HUES64 (cell line): ENCODE measurements at regions not wholly inside any gene's neighbourhood (a gene's known extent, or its start where the extent isn't known, plus 50 kb on each side); places are given as distances from the start of the nearest gene placed in this dataset.

Source experiments
- H3K27ac ChIP-seq: 2 replicates; pipeline ENCODE4 v1.7.0; 2013; ENCODE audit warnings: low read depth, low read length, inconsistent platforms
- H3K27me3 ChIP-seq: 2 replicates; pipeline ENCODE4 v1.6.1; 2013; ENCODE audit warnings: mild to moderate bottlenecking, low read length; ENCODE audit not compliant: insufficient read depth
- H3K36me3 ChIP-seq: 2 replicates; pipeline ENCODE4 v1.6.1; 2013; ENCODE audit warnings: mild to moderate bottlenecking, low read length; ENCODE audit not compliant: insufficient read depth
- H3K4me1 ChIP-seq: 2 replicates; pipeline ENCODE4 v1.6.1; 2013; ENCODE audit warnings: mild to moderate bottlenecking, low read length, moderate library complexity; ENCODE audit not compliant: insufficient read depth
- H3K4me3 ChIP-seq: 2 replicates; pipeline ENCODE4 v1.5.1; 2013; ENCODE audit warnings: mild to moderate bottlenecking, low read length, moderate library complexity
- H3K9ac ChIP-seq: 2 replicates; pipeline ENCODE4 v1.6.1; 2013; ENCODE audit warnings: mild to moderate bottlenecking, low read depth, low read length
- H3K9me3 ChIP-seq: 2 replicates; pipeline ENCODE4 v1.6.1; 2013; ENCODE audit warnings: low read depth, low read length; ENCODE audit not compliant: insufficient read depth
- whole genome bisulfite sequencing: fragments of 150-250, 120-280 bp; methylation state at CpG from one replicate; pipeline ENCODE4 v1.1.7; 2013; ENCODE audit warnings: missing lambda C conversion rate; 5-methylcytosine and 5-hydroxymethylcytosine counted together

DNA sequence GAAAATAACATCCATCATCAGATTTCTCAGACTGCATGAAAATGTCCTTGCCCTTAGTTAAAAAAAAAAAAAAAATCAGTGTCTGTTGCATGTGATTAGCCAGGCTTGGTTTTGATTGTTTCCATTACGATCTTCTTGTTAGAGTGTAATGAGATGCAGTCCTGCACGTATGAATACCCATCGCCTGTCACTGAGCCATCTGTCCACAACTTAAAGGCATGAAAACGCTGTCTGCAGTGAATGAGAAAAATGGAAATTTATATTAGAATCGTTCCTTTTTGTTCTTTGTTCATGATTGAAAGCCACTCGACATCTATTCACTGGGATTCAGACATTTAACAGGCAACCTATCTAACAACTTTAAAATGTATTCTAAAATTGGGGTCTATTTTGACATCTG, 521.7 kb upstream of the SPHKAP start:
- 93% methylated on average over 5 of the region's 6 CpGs for WGBS

DNA sequence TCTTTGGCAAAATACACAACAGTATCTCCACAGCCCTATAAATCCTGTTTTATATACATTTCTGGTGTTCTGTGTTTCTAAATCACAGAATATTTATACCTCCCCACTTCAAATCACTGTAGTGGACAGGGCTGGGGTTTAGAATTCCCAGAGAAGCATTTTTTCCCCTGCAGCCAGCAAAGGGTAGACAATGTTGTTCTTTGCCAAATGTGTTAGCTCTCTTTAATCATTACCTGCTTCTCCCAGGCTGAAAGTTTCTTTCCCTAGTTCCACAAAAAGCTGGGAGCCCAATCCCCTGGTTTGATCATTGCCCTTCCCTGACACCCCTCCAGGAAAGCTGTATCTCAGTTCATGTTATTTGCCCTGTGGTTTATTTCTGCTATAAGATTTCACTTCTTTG, 520.0 kb upstream of the SPHKAP start:
- Histone ChIP-seq H3K9me3 (no peaks in the 10 kb centered on the region), H3K9ac (no peak overlapping the region), H3K36me3 (no peaks in the 10 kb centered on the region), H3K27me3 (no peaks in the 10 kb centered on the region), H3K27ac (no peak overlapping the region), H3K4me1 (peaks cover 6% of the 10 kb centered on the region; the same call in 1 of the 2 replicates), H3K4me3 (no peak overlapping the region)

More for the DNA sequence above, 521.7 kb upstream of the SPHKAP start:
- Histone ChIP-seq H3K4me3 (no peak overlapping the region), H3K4me1 (peaks cover 6% of the 10 kb centered on the region; the same call in 1 of the 2 replicates), H3K9me3 (no peaks in the 10 kb centered on the region), H3K36me3 (no peaks in the 10 kb centered on the region), H3K27me3 (no peaks in the 10 kb centered on the region), H3K27ac (no peak overlapping the region), H3K9ac (no peak overlapping the region)

DNA sequence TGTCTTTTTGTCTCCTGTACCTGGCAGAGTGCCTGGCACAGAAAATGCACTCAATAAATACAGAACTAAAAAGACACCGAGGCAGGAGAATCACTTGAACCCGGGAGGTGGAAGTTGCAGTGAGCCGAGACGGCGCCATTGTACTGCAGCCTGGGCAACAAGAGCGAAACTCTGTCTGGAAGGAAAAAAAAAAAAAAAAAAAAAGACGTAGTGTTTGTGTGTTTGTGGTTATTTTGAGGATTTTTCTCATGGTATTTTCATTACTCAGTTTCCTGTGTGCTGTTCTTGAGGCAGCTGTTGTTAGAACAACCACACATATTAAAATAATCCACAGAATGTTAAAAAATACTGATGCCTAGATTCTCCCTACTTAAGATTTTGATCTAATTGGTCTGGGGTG, 519.2 kb upstream of the SPHKAP start:
- H3K4me3 ChIP-seq: no peak overlapping the region
- peaks cover 5% of the 10 kb centered on the region; the same call in 1 of the 2 replicates for H3K4me1 ChIP-seq
- 98% methylated on average over 6 of the region's 7 CpGs for WGBS
- H3K27me3 ChIP-seq: no peaks in the 10 kb centered on the region
- H3K9ac ChIP-seq: no peak overlapping the region
- no peaks in the 10 kb centered on the region for H3K9me3 ChIP-seq
- H3K27ac ChIP-seq: no peak overlapping the region
- H3K36me3 ChIP-seq: no peaks in the 10 kb centered on the region

DNA sequence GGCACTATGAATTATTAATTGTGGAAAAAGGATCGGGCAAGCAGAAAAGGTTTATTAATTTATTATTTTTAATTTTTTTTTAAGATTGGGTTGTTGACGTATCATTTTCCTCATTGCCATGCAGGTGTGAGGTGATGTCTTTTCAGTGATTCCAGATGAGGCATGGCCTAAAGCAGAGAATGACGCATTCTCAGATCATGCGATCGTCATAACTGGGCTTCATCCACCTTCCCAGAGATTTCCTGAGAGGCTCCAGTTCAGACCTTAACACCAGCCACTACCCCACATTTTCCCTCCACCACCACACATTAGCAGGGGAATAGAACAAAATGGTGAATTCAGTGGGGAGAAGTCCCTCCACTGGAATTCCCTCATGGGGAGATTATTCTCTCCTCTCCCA, 518.4 kb upstream of the SPHKAP start:
- Histone ChIP-seq H3K4me3 (no peak overlapping the region), H3K4me1 (no peaks in the 10 kb centered on the region), H3K9me3 (no peaks in the 10 kb centered on the region), H3K9ac (no peak overlapping the region), H3K27ac (no peak overlapping the region), H3K36me3 (no peaks in the 10 kb centered on the region), H3K27me3 (no peaks in the 10 kb centered on the region)
- WGBS: 97% methylated on average over 5 of the region's 5 CpGs

GRCh38 chr2:228699400-228699799, 517.9 kb upstream of the SPHKAP start:
- Histone ChIP-seq H3K4me1 (no peaks in the 10 kb centered on the region), H3K9ac (no peak overlapping the region), H3K27ac (no peak overlapping the region), H3K36me3 (no peaks in the 10 kb centered on the region), H3K4me3 (no peak overlapping the region), H3K27me3 (no peaks in the 10 kb centered on the region), H3K9me3 (no peaks in the 10 kb centered on the region)
- 87% methylated on average over 4 of the region's 5 CpGs for WGBS

DNA sequence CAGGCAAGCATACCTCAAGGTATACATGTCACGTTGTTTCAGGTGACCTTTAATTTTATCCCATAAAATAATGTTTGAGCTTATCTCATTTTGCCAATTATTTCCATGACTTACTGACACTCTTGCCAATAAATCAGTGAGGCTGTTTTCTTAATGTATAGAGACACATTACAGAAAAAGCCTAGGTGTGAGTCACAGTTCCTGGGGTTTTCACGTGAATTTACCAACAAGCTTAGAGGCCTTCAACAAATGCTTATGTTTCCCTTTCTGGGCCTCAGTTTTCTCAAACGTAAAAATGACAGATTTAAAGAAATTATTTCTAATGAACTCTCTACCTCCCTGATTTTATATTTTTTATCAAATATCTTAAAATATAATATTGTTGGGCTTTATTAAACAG, 517.5 kb upstream of the SPHKAP start:
- H3K9ac ChIP-seq: no peak overlapping the region
- H3K9me3 ChIP-seq: no peaks in the 10 kb centered on the region
- H3K4me3 ChIP-seq: no peak overlapping the region
- no peaks in the 10 kb centered on the region for H3K27me3 ChIP-seq
- no peaks in the 10 kb centered on the region for H3K36me3 ChIP-seq
- WGBS: 97% methylated on average over 3 of the region's 3 CpGs
- no peak overlapping the region for H3K27ac ChIP-seq
- H3K4me1 ChIP-seq: no peaks in the 10 kb centered on the region

DNA sequence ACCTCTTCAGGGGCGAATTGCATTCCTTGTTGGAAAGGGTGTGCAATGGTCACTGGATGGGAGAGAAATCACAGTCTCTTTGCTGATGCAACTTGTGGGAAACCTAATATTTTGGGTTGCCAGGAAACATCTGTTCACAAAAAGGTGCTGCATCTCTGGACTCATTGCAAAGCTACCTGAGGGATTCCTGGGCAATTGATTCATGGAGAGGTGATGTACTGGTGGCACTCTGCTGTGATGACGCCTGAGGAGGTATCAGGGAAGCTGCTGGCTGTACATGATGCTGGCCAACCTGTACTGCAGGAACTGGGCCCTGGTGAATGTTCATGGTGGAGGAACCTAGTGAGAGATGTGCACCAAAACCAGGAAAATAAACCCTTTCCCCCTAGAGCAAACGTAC, 516.0 kb upstream of the SPHKAP start:
- H3K36me3 ChIP-seq: no peaks in the 10 kb centered on the region
- WGBS: 97% methylated on average over 3 of the region's 3 CpGs
- H3K4me1 ChIP-seq: no peaks in the 10 kb centered on the region
- H3K27ac ChIP-seq: no peak overlapping the region
- H3K4me3 ChIP-seq: no peak overlapping the region
- H3K9ac ChIP-seq: no peak overlapping the region
- H3K9me3 ChIP-seq: no peaks in the 10 kb centered on the region
- no peaks in the 10 kb centered on the region for H3K27me3 ChIP-seq

DNA sequence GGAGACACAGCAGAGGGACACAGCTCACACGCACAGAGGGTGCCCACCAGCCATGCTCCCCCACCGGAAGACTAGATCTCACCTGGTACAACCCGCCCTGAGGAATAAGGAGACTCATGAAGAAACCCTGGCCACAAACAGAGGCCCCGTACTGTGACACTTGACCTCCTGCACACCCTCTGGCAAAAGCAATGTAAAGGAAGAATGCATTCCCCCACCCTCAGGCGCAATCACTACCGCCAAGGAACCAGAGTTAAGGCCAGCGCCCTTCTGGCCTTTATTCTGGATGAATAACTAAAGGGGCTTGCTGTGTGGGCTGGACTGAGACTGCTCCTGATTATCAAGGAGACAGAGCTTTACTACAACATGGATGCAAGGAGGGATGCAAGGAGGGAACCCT, 509.2 kb upstream of the SPHKAP start:
- Histone ChIP-seq H3K4me3 (no peak overlapping the region), H3K4me1 (no peaks in the 10 kb centered on the region), H3K9me3 (no peaks in the 10 kb centered on the region), H3K36me3 (no peaks in the 10 kb centered on the region), H3K9ac (no peak overlapping the region), H3K27me3 (no peaks in the 10 kb centered on the region), H3K27ac (no peak overlapping the region)
- 63% methylated on average over 7 of the region's 7 CpGs for WGBS

DNA sequence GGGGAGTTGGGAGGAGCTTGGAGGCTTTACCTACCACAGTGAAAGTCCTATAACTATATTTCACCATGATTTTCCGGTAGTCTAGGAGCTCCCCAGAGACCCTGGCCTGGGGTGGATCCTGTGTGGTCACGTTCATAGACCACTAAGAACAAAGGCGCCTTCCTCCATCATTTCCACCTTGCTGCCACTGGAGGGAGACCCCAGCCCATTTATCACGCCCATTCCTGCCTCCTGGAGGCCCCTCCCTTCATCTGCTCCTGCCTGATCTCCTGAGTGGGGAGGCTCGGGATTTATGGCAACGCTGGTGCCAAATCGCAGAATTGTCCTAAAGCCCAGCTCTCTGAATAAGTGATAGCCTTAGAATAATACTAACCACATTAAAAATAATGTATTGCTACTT, 507.6 kb upstream of the SPHKAP start:
- H3K9ac ChIP-seq: no peak overlapping the region
- no peak overlapping the region for H3K27ac ChIP-seq
- no peaks in the 10 kb centered on the region for H3K4me1 ChIP-seq
- no peaks in the 10 kb centered on the region for H3K36me3 ChIP-seq
- WGBS: 34% methylated on average over 6 of the region's 7 CpGs
- no peak overlapping the region for H3K4me3 ChIP-seq
- H3K27me3 ChIP-seq: no peaks in the 10 kb centered on the region
- H3K9me3 ChIP-seq: no peaks in the 10 kb centered on the region

DNA sequence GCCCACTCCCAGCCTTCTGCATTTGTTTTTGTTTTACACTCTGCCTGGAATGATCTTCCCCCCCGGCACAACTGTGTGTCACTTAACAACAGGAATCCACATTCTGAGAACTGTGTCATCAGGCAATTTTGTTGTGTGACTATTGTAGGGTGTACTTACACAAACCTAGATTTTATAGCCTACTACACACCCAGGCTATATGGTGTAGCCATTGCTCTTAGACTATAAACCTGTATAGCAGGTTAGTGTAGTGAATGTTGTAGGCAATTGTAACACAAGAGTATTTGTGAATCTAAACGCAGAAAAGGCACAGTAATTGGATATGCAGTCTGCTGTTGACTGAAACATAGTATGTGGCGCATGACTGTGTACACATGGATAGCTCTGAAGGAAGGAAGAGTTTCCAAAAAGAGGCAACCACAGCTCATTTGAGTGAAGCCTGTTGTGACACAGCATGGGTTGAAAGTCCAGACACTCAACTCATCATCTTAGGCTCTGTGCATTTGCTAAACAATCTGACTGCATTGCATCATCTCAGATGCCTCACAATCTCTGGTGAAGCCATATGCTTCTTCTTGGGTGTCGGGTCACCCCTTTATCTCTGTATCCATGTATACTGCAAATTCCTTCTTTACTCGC, 506.6 kb upstream of the SPHKAP start:
- H3K27me3 ChIP-seq: no peaks in the 10 kb centered on the region
- no peaks in the 10 kb centered on the region for H3K9me3 ChIP-seq
- H3K9ac ChIP-seq: no peak overlapping the region
- no peak overlapping the region for H3K4me3 ChIP-seq
- WGBS: 92% methylated on average over 4 of the region's 5 CpGs
- no peaks in the 10 kb centered on the region for H3K36me3 ChIP-seq
- H3K27ac ChIP-seq: no peak overlapping the region
- H3K4me1 ChIP-seq: no peaks in the 10 kb centered on the region

DNA sequence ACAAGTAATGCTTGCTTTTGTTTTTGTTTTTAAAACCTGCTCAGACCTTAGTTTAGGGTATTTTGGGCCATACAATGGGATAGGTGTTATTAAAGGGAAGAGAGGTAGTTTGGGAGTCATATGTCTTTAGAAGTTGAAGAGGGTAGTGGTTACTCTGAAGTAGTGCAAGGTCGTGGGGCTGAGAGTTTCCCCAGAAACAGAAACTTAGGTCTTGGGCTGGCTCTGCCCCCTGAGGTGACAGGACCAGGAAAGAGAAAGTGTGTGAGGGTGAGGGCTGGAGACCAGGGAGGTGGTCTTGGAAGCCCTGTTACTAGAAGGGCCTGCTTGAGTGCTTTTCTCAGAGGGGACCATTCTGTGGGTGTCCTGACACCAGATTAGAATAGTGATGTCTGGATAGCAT, 500.5 kb upstream of the SPHKAP start:
- no peaks in the 10 kb centered on the region for H3K4me1 ChIP-seq
- no peak overlapping the region for H3K9ac ChIP-seq
- H3K9me3 ChIP-seq: no peaks in the 10 kb centered on the region
- no peak overlapping the region for H3K27ac ChIP-seq
- H3K36me3 ChIP-seq: no peaks in the 10 kb centered on the region
- WGBS: 75% methylated on average over 1 of the region's 1 CpG
- no peaks in the 10 kb centered on the region for H3K27me3 ChIP-seq
- H3K4me3 ChIP-seq: no peak overlapping the region

GRCh38 chr2:228681426-228681825, 499.9 kb upstream of the SPHKAP start:
- Histone ChIP-seq H3K27ac (no peak overlapping the region), H3K9me3 (no peaks in the 10 kb centered on the region), H3K9ac (no peak overlapping the region), H3K27me3 (no peaks in the 10 kb centered on the region), H3K4me3 (no peak overlapping the region), H3K4me1 (no peaks in the 10 kb centered on the region), H3K36me3 (no peaks in the 10 kb centered on the region)
- 59% methylated on average over 5 of the region's 5 CpGs for WGBS
